HEK293 (cell line): ENCODE measurements at regions not wholly inside any gene's neighbourhood (a gene's known extent, or its start where the extent isn't known, plus 50 kb on each side); places are given as distances from the start of the nearest gene placed in this dataset.

Source experiments
- CTCF ChIA-PET: fragments of 350-600 bp; formaldehyde crosslinking; extraction: SDS; loops from one replicate; lab custom pipeline; 2021; ENCODE audit warnings: antibody characterized with exemption; lab: Yijun Ruan, JAX
- POLR2A ChIA-PET: fragments of 300-600 bp; formaldehyde crosslinking; extraction: SDS; loops from one replicate; lab custom pipeline; 2020; ENCODE audit warnings: antibody characterized with exemption, inconsistent platforms; lab: Yijun Ruan, JAX
- H3K27ac ChIP-seq: fragments of 200-500 bp; sonication (Bioruptor generic); 2 replicates; pipeline ENCODE4 v1.5.1; 2014; ENCODE audit warnings: low read depth, low read length, control low read depth, inconsistent platforms; ENCODE audit errors: extremely low read depth
- H3K36me3 ChIP-seq, 2 experiments: fragments of 200-500 bp in 1 of 2; sonication (Bioruptor generic) in 1 of 2; 1 replicate in 1 of 2; 2 replicates in 1 of 2; pipeline ENCODE4 v1.5.1; 2014 to 2017; ENCODE audit warnings: inconsistent platforms in 2 of 2, low read length in 2 of 2; ENCODE audit not compliant: control insufficient read depth in 2 of 2, insufficient read depth in 1 of 2
- H3K4me1 ChIP-seq: fragments of 200-500 bp; sonication (Bioruptor generic); 2 replicates; pipeline ENCODE4 v1.5.1; 2014; ENCODE audit warnings: mild to moderate bottlenecking, low read length, inconsistent platforms; ENCODE audit not compliant: control insufficient read depth, insufficient read depth
- H3K4me3 ChIP-seq: 2 replicates; pipeline ENCODE4 v1.5.1; 2011; ENCODE audit warnings: low read depth, mild to moderate bottlenecking, control low read depth, low read length, moderate library complexity
- H3K9me3 ChIP-seq: fragments of 200-500 bp; sonication (Bioruptor generic); 2 replicates; pipeline ENCODE4 v1.5.1; 2014; ENCODE audit warnings: low read depth, low read length, inconsistent platforms; ENCODE audit not compliant: control insufficient read depth, insufficient read depth
- BCL11A ChIP-seq: fragments of 450-650 bp; formaldehyde crosslinking; IDR thresholded peaks from 2 replicates; pipeline ENCODE4 v1.5.1; 2016; ENCODE audit warnings: low read depth, missing biosample characterization, missing genetic modification characterization
- HOXD13 ChIP-seq: sonication (generic); formaldehyde crosslinking; IDR thresholded peaks from 2 replicates; pipeline ENCODE4 v1.8.0; 2022; ENCODE audit warnings: missing genetic modification reagents, borderline replicate concordance
- MEIS1 ChIP-seq: sonication (generic); formaldehyde crosslinking; IDR thresholded peaks from 2 replicates; pipeline ENCODE4 v1.8.1; 2022; ENCODE audit warnings: missing genetic modification reagents, mild to moderate bottlenecking, borderline replicate concordance
- OVOL3 ChIP-seq: fragments of 450-650 bp; formaldehyde crosslinking; IDR thresholded peaks from 2 replicates; pipeline ENCODE4 v1.5.1; 2016; ENCODE audit warnings: missing biosample characterization, missing genetic modification characterization
- SETDB1 ChIP-seq: IDR thresholded peaks from one replicate; pipeline ENCODE4 v1.6.1; 2017; ENCODE audit warnings: mild to moderate bottlenecking, low read length, moderate library complexity, mixed read lengths; ENCODE audit not compliant: insufficient read length
- SP2 ChIP-seq: fragments of 450-650 bp; formaldehyde crosslinking; IDR thresholded peaks from 2 replicates; pipeline ENCODE4 v1.5.1; 2016; ENCODE audit warnings: missing biosample characterization, missing genetic modification characterization
- ZNF10 ChIP-seq: fragments of 450-650 bp; formaldehyde crosslinking; IDR thresholded peaks from 2 replicates; pipeline ENCODE4 v1.5.1; 2017; ENCODE audit warnings: missing biosample characterization, missing genetic modification characterization
- ZNF157 ChIP-seq: fragments of 450-650 bp; formaldehyde crosslinking; IDR thresholded peaks from 2 replicates; pipeline ENCODE4 v1.5.1; 2016; ENCODE audit warnings: missing biosample characterization, missing genetic modification characterization
- ZNF16 ChIP-seq: fragments of 450-650 bp; formaldehyde crosslinking; IDR thresholded peaks from 2 replicates; pipeline ENCODE4 v1.5.1; 2016; ENCODE audit warnings: low read depth, missing biosample characterization, missing genetic modification characterization
- ZNF169 ChIP-seq: fragments of 450-650 bp; formaldehyde crosslinking; IDR thresholded peaks from 2 replicates; pipeline ENCODE4 v1.5.1; 2016; ENCODE audit warnings: missing biosample characterization, missing genetic modification characterization
- ZNF175 ChIP-seq: fragments of 450-650 bp; formaldehyde crosslinking; IDR thresholded peaks from 2 replicates; pipeline ENCODE4 v1.5.1; 2016; ENCODE audit warnings: missing biosample characterization, missing genetic modification characterization
- ZNF184 ChIP-seq: fragments of 450-650 bp; IDR thresholded peaks from 2 replicates; pipeline ENCODE4 v1.5.1; 2018; ENCODE audit warnings: missing biosample characterization, mild to moderate bottlenecking, missing genetic modification characterization
- ZNF202 ChIP-seq: fragments of 450-650 bp; formaldehyde crosslinking; IDR thresholded peaks from 2 replicates; pipeline ENCODE4 v1.5.1; 2016; ENCODE audit warnings: missing biosample characterization, missing genetic modification characterization, borderline replicate concordance
- ZNF280C ChIP-seq: fragments of 450-650 bp; formaldehyde crosslinking; IDR thresholded peaks from 2 replicates; pipeline ENCODE4 v1.5.1; 2016; ENCODE audit warnings: missing biosample characterization, missing genetic modification characterization
- ZNF324 ChIP-seq: fragments of 450-650 bp; formaldehyde crosslinking; IDR thresholded peaks from 2 replicates; pipeline ENCODE4 v1.5.1; 2016; ENCODE audit warnings: missing biosample characterization, missing genetic modification characterization
- ZNF404 ChIP-seq: fragments of 450-650 bp; formaldehyde crosslinking; IDR thresholded peaks from 2 replicates; pipeline ENCODE4 v1.5.1; 2017; ENCODE audit warnings: missing biosample characterization, missing genetic modification characterization
- ZNF416 ChIP-seq: fragments of 450-650 bp; formaldehyde crosslinking; IDR thresholded peaks from 2 replicates; pipeline ENCODE4 v1.5.1; 2016; ENCODE audit warnings: missing biosample characterization, missing genetic modification characterization
- ZNF514 ChIP-seq: fragments of 450-650 bp; formaldehyde crosslinking; IDR thresholded peaks from 2 replicates; pipeline ENCODE4 v1.5.1; 2016; ENCODE audit warnings: missing biosample characterization, missing genetic modification characterization
- ZNF623 ChIP-seq: fragments of 450-650 bp; formaldehyde crosslinking; IDR thresholded peaks from 2 replicates; pipeline ENCODE4 v1.5.1; 2016; ENCODE audit warnings: missing biosample characterization, missing genetic modification characterization
- ZNF645 ChIP-seq: fragments of 450-650 bp; formaldehyde crosslinking; IDR thresholded peaks from 2 replicates; pipeline ENCODE4; 2016; ENCODE audit warnings: missing biosample characterization, missing genetic modification characterization
- ZSCAN16 ChIP-seq: fragments of 450-650 bp; formaldehyde crosslinking; IDR thresholded peaks from 2 replicates; pipeline ENCODE4 v1.5.1; 2016; ENCODE audit warnings: missing biosample characterization, missing genetic modification characterization

GRCh38 chr2:200161458-200161857, 145.0 kb upstream of the SPATS2L start:
- POLR2A ChIA-PET: no interaction called here
- Histone ChIP-seq H3K36me3 (no peaks in the 10 kb centered on the region), H3K9me3 (no peaks in the 10 kb centered on the region), H3K4me3 (no peak overlapping the region), H3K4me1 (no peaks in the 10 kb centered on the region), H3K27ac (no peak overlapping the region)
- TF ChIP-seq ZNF324 (tag by site-specific recombination): no peak
- TF ChIP-seq OVOL3: no peak
- no peak for TF ChIP-seq HOXD13 (CRISPR knock-in tag)
- no peak for TF ChIP-seq MEIS1
- no peak for TF ChIP-seq ZNF645
- no peak for TF ChIP-seq ZNF184 (tag by site-specific recombination)
- no peak for TF ChIP-seq ZNF514
- no peak for TF ChIP-seq ZNF175 (tag by site-specific recombination)
- no peak for TF ChIP-seq ZNF416
- TF ChIP-seq ZNF169 (tag by site-specific recombination): no peak
- TF ChIP-seq ZNF10 (tag by site-specific recombination): no peak
- TF ChIP-seq ZNF157 (tag by site-specific recombination): no peak
- CTCF ChIA-PET: no interaction called here

GRCh38 chr2:200165687-200166086, 140.8 kb upstream of the SPATS2L start:
- H3K36me3 ChIP-seq: no peaks in the 10 kb centered on the region
- no peak overlapping the region for H3K27ac ChIP-seq
- H3K4me1 ChIP-seq: no peaks in the 10 kb centered on the region
- TF ChIP-seq SETDB1 (peak; percentile 65), ZSCAN16 (no peak), ZNF280C (no peak)
- no peaks in the 10 kb centered on the region for H3K9me3 ChIP-seq
- ChIA-PET POLR2A (no interaction called here), CTCF (no interaction called here)
- no peak overlapping the region for H3K4me3 ChIP-seq

- TF ChIP-seq ZNF16 (tag by site-specific recombination) (no peak), ZNF623 (no peak), ZNF202 (tag by site-specific recombination) (no peak), BCL11A (tag by site-specific recombination) (no peak), ZNF404 (tag by site-specific recombination) (no peak), SP2 (tag by site-specific recombination) (no peak)
- ChIA-PET POLR2A (no interaction called here), CTCF (no interaction called here)
- no peaks in the 10 kb centered on the region for H3K4me1 ChIP-seq
- no peaks in the 10 kb centered on the region for H3K36me3 ChIP-seq
- H3K27ac ChIP-seq: no peak overlapping the region
- no peaks in the 10 kb centered on the region for H3K9me3 ChIP-seq
- H3K4me3 ChIP-seq: no peak overlapping the region
Measured at GRCh38 chr2:200168641-200169555, 137.6 kb upstream of the SPATS2L start.
